GM23248 (cell line): ENCODE measurements at regions not wholly inside any gene's neighbourhood (a gene's known extent, or its start where the extent isn't known, plus 50 kb on each side); places are given as distances from the start of the nearest gene placed in this dataset.

Experiments
- EZH2 ChIP-seq: fragments of 200-600 bp; sonication (generic); IDR thresholded peaks from 2 replicates; pipeline ENCODE4 v1.6.1; 2018; ENCODE audit warnings: antibody characterized with exemption, mild to moderate bottlenecking; ENCODE audit not compliant: insufficient read depth, poor library complexity, severe bottlenecking
- EZH2phosphoT487 ChIP-seq: fragments of 200-600 bp; sonication (generic); IDR thresholded peaks from 2 replicates; pipeline ENCODE4 v1.6.1; 2018; ENCODE audit warnings: antibody characterized with exemption, moderate library complexity, mild to moderate bottlenecking, low read depth; ENCODE audit not compliant: insufficient read depth

DNA sequence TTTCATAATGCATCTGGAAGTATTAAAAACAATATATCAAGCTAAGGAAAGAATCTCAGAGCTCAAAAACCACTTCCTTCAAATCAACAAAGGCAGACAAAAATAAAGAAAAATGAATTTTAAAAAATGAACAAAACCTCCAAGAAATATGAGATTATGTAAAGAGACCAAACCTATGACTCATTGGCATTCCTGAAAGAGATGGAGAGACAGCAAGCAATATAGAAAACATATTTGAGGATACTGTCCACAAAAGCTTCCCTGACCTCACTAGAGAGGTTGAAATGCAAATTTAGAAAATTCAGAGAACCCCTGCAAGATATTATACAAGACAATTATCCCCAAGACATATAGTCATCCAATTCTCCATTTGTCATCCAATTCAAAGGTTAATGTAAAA is 311.3 kb upstream of the SOX9 start:
- TF ChIP-seq EZH2 (no peak), EZH2phosphoT487 (no peak)
